NCI-H146 (cell line): ENCODE measurements at regions not wholly inside any gene's neighbourhood (a gene's known extent, or its start where the extent isn't known, plus 50 kb on each side); places are given as distances from the start of the nearest gene placed in this dataset.

Experiments used
- DNase-seq: peaks from one replicate; lab custom pipeline; 2025; lab: John Stamatoyannopoulos, UW

DNA sequence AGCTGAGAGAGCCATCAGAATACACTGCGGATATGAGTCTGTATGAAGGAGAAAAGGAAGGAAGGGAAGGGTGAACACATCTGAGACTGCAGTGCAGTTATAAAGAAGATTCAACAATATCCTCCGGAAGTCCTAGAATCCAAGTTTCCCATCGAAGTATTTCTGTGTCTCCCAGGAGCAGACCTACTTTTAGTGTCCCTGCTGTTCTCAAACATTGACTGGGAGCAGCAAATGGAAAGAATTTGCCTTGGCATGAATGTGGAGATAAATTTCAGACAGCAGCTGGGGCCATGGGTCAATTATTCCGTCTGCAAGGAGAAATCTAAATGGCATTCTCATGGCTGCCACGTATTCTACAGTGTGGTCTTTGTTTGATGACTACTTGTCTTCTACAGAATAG, 478.1 kb upstream of the SMC2 start:
- no peak for DNase-seq

DNA sequence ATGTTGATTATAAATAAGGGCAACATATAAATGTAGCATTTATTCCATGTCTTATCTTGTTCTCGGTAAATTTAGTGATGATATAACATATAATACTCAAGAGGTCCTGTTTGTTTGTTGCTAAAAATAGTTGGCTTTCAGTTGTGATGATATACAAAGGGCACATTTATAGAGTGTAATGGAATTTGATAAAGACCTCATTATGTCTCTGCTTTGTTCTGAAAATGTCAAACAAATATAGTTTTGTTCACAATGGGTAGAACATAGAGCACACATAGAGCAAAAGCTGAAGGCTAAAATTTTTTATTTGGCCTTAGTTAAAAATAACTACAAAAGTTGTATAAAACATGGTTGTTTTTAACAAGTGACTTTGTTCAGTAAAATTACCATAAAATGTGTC, 477.1 kb upstream of the SMC2 start:
- DNase-seq: no peak

GRCh38 chr9:103625161-103625804, 468.8 kb upstream of the SMC2 start:
- no peak for DNase-seq

DNA sequence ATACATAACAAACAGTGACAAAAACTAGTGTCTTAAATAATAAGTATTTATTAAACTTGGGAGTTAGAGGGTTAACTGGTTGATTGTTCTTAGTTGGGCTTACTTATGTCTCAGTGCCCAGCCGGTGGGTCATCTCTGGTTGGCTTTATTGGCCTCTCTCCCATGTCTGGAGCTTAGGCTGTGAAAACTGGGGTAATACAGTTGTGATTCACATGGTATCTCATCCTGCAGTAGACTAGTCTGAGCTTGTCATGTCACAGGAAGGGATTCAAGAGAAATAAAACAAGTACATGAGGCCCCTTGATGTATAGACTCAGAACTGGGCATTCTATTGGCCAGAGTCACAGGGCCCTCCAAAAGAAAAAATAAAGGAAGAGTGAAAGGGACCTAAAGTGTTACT, 466.4 kb upstream of the SMC2 start:
- DNase-seq: no peak

DNA sequence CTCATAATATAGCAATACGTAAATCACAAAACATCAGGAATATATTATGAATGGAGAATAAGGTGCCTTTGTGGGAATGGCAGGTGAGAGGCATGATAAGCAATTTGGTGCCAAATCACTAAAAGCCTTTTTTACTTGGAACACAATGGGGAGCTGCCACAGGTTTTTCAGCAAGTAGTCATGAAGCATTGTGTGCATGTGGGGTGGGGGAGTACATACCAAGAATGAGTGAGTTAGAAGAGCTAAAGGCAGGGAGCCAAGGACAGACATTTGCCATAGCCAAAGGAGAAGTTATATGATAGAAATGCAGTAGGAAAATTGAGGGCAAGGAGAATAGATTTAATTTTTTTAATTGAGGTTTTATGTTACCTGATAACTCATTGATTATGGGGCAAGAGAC, 445.0 kb upstream of the SMC2 start:
- no peak for DNase-seq

GRCh38 chr9:103658156-103658555, 436.0 kb upstream of the SMC2 start:
- DNase-seq: no peak

DNA sequence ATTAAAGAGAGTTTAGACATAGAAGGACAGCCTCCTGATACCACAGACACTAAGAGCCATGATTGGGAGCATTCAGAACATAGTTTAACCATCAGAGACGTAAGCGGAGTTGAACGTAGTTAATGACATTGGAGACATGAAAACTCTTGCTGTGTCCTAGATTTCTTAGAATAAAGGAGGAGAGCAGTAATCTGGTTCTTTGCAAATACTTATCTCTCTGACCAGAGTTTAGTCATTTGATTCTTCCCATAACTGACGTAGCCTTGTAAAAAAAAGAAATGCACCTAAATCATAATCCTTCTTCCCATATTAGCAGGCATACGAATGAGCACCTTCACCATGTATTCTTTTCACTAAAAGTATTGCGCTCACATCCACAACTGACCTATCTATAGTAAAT, 433.3 kb upstream of the SMC2 start:
- no peak for DNase-seq

GRCh38 chr9:103661663-103662062, 432.4 kb upstream of the SMC2 start:
- no peak for DNase-seq

DNA sequence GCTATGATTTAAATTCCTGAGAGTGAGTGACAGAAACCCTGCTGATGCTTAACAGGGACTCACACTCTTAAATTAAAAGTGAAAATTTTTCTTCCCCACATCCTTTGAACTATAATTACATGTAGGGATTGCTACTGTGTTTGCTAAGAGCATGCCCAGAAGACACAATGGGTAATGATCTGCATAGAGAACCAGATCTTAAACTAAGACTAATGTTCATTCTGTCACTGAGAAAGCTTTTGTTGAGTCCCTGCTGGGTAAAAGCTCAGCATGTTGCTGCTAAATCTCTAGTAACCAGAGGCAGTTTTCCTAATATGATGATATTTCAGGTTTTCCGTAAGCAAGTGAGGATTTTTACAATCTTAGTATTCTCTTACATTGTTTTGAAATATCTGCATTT, 424.8 kb upstream of the SMC2 start:
- no peak for DNase-seq

DNA sequence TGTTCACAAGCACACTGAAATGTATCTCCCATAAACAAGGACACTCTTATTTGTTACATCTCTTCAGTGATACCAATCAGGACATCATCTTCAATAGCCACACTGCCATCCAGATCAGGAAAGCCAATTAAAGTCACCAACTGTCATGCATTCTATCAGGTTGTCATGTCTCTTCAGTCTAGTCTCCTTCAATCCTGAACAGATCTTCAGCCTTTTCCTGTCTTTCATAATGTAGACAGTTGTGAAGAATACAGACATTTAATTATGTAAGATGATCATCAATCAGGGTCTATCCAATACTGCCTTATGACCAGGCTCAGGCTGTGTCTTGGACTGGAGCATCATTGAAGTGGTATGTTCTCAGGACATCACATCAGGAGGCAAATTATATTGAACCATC, 419.8 kb upstream of the SMC2 start:
- no peak for DNase-seq

DNA sequence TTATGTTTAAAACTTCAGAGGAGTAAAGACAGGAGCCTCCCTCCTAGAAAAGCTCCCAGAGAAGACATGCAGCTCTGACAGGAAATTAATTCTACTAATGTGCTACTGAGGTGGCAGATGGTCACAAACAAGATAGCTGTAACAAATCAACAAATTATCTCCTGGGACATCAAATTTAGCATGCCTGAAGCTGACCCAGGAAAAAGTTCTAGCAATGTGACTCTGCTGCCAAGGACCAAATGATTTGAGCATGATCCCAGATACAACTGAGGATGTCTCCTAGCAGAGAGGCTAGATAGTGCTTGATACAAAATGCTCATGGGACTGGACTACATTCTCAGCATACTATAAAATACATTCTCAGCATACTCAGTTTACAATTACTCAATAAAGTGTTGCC, 413.5 kb upstream of the SMC2 start:
- no peak for DNase-seq

DNA sequence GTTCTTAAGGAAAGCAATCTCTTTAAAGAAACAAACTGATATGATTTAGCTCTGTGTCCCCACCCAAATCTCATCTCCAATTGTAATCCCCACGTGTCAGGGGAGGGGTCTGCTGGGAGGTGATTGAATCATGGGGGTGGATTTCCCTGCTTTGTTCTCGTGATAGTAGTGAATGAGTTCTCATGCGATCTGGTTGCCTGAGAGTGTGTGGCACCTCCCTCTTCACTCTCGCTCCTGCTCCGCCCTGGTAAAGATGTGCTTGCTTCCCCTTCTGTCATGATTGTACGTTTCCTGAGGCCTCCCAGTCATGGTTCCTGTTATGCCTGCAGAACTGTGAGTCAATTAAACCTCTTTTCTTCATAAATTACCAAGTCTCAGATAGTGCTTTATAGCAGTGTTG, 412.7 kb upstream of the SMC2 start:
- DNase-seq: no peak

DNA sequence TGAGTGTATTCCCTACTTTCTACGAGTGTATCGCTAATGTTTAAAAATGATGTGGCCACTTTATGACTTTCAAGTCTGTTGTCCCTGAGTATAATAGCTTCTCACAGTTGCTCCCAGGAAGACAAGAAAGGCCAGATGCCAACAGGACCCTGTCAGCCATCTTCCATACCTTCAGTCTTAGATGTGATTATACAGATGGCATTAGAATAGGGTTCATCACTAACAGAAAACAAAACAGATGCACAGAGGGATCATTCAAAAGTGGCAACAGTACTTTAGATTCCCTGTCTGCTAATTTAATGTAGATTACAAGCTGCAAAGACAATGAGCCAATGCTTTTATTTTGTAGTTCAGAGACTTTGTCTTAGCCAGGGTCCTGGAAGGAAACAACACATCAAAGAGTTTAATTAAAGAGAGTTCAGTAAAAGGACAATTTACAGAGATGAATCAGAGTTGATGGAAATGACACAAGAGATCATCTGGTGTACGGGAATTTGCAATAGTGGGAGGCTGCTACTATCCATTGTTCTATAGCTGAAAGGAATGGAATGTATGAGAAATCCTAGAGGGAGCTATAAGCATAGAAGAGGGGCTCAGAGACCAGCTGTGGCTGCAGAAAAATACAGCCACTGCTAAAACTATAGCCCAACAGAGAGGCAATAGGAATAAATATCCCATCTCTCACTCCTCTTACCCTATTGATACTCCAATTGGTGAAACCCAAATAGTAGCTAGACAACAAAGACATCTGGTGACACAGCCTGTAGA, 393.7 kb upstream of the SMC2 start:
- DNase-seq: no peak

DNA sequence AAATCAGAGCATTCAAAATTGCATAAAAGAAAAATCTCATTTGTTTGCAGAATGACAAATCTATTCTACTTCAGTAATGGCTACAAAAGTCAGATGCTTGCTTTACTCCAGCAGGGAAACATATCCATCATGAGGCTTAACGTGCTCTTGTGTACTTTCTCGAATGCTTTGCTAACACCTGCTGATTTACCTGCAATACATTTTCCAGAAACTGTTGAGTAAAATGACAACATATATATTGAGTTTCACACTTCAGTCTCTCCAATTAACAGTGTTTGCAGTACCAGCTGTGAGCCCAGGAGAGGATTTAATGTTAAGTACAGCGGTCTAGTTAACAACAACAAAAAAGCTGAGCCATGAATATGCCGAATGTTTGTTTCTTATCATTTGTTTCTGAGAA, 391.5 kb upstream of the SMC2 start:
- DNase-seq: peak; percentile 87

DNA sequence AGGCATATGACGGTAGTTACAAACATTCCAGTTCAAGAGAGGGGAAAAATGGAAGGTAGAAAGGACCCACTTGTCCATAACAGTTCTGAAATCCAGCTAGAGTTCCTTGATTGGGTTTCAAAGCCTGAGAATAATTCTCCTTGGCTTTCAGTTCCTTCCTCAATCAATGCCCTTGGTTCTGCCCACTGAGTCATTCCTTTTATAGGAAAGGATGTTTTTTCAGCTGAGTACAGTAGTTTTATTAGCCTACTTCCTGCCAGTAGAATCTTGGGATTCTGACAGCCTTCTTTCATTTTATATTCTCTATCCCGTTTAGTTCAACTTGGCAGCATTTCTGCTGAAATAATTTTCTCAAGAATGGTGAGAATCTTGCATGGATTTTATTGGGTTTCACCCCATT, 386.9 kb upstream of the SMC2 start:
- DNase-seq: no peak

DNA sequence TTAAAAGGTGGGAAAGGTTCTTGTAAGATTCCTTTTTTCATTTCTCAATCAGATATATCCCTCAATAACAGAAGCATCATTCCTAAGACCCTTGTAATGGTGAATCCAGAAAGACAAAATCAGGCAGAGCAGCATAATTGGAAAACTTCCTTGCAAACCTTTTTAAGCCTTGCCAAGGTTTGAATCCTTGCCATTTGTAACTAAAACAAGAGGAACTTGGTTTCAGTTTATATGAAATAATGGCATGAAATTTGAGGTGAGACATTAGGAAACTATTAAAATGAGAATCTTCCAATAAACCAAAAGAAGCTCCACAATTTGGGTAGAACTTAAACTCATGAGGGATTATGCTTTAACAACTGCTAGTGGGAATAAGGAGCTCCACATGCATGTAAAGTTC, 384.7 kb upstream of the SMC2 start:
- no peak for DNase-seq

DNA sequence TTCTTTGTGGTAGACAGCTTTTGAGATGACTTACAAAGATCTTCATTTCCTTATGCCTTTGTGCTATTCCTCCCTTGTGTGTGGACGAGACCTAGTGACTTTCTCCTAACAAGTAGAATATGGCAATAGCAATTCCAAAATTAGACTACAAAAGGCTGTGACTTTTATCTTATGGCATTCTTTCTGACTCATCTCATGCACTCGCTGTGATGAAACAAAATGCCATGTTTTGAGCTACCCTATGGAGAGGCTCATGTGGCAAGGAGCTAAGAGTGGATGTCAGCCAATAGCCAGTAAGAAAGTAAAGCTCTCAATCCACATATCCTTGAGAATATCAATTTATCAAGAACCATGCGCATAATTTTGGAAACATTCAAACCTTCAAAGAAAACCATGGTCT, 380.5 kb upstream of the SMC2 start:
- DNase-seq: no peak

- DNase-seq: no peak
These were observed 379.1 kb upstream of the SMC2 start for GRCh38 chr9:103714992-103715391.

DNA sequence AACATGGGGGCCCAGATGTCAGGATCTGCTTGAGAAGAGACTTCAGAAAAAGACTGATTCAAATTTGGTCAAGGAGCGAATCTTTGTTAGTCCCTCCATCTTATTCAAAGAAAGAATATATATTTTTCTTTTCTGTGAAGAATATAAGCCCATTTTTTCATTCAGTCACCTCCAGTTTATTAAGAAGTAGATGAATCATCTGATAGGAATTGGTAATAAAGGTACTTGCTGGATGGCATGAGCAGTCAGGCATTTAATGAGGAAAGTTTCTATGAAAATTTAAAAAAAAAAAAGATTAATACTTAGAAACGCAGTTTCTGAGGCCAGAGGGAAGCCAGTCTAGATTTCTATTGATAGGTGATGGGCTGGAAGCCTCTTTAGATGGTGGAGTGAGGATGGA, 373.1 kb upstream of the SMC2 start:
- DNase-seq: no peak

DNA sequence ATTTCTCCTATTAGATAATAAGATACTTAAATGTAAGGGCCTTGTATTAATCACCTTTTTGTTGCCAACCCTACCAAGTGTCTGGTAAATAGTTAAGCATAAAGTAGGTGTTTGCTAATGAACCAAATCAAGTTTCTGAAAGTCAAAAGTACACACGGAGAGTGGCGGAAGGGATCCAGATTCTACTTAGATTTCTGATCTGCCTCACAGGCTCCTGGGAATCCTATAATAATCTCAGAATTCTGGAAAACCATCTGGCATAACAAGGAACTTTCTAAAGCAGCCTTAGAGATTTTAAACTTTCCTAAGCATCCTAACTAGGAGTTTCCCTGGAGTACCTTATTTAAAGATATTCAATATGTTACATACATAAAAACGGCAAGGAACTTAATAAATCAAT, 363.2 kb upstream of the SMC2 start:
- DNase-seq: no peak

GRCh38 chr9:103731541-103731940, 362.6 kb upstream of the SMC2 start:
- no peak for DNase-seq

DNA sequence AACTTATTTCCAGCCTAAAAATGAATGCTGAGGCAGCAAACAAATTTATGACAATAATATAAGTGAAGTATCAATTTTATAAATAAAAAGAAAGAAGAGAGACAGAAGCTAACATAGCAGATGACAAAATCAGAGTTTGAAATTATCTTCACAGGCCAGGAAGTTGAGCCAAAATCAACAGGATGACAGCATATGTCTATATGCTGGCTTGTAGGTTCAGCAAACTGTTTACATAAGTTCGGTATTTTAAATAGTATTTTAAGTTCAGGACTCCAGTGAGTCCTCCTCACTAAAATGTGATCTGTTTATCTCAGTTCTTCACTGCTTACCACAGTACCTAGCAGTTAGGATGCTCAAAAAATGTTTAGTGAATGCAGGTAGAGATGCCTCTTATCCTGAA, 359.6 kb upstream of the SMC2 start:
- DNase-seq: no peak

- no peak for DNase-seq
These were observed 338.7 kb upstream of the SMC2 start for GRCh38 chr9:103755441-103755840.

DNA sequence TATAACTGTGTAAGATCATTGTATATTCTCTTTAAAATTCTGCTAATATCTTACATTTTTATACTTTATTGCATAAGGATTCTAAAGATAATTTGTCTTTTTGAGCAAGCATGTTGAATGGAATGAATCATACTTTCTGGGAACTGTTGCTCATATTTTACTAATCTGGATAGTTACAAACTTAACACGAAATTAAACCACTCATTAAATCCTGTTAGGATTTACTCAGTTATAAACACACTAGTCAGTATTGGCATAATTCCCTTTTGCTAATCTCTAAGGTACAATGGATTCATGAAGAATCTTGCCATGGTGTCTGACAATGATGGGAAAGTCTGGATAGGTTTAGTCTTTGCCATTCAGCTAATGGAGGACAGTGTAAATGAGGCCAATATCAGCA, 338.1 kb upstream of the SMC2 start:
- no peak for DNase-seq
